ENCODE measurements at regions not wholly inside any gene's neighbourhood (a gene's known extent, or its start where the extent isn't known, plus 50 kb on each side); places are given as distances from the start of the nearest gene placed in this dataset.

DNA sequence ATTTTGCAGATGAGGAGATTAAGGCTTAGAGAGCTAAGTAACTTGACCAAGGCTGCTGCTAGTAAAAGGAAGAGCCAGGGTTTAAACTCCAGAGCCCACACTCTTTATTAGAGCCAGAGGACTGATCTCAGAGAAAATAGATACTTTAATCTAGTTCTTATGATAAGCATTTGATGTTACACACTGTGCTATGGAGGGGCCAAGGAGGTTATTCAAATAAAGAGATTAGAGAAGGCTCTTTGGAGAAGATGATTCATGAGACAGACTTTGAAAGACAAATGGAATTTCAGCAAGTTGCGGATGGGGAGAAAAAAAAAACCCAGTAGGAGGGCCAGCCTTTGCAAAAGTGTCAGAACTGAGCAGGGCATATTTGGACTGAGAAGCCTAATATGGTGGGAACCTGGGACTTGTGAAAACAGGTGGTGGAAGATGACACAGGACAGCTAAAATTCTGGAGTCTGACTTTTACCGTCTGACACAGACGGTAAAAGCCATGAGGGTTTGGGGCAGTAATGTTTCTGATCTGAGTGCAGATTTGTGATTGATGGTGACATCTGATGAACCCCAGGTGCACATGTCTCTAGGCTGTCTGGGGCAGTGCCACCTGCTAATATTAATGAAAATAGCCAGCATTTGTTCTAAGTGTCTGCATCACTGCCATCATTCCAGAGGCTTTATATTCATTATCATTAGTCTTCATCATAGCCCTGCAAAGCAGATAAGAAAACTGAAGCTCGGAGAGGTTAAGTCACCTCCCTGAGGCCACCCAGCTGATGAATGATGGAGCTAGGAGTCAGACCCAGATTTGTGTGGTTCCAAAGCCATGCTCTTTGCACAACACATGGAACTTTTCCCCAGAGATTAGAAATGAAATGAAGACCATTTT lies 65.3 kb upstream of the CXCL14 start:
- Mint-ChIP-seq H3K4me1 (no peaks in the 10 kb centered on the region), H3K27me3 (ENCODE audit: insufficient read depth, low read depth, poor library complexity) (peaks cover 5% of the 10 kb centered on the region)
- DNase-seq (ENCODE audit: low spot score) = no peak

GRCh38 chr5:135642934-135643333 lies 64.1 kb upstream of the CXCL14 start:
- H3K36me3 ChIP-seq (ENCODE audit: insufficient read depth) = no peaks in the 10 kb centered on the region
- H4K20me1 ChIP-seq (replicated peaks; ENCODE audit: insufficient read depth) = no peaks in the 10 kb centered on the region
- Mint-ChIP-seq H3K4me1 (no peaks in the 10 kb centered on the region), H3K27ac (no peak overlapping the region), H3K36me3 (ENCODE audit: low read depth) (no peaks in the 10 kb centered on the region), H3K27me3 (ENCODE audit: insufficient read depth, low read depth, poor library complexity) (peaks cover 5% of the 10 kb centered on the region), H3K9me3 (no peaks in the 10 kb centered on the region), H3K4me3 (no peak overlapping the region)
- no peak overlapping the region for H3K4me2 ChIP-seq
- no peak overlapping the region for H2AFZ ChIP-seq
- ATAC-seq (no peak), DNase-seq (ENCODE audit: low spot score) (no peak)
- H3K27me3 ChIP-seq (ENCODE audit: insufficient read depth) = no peaks in the 10 kb centered on the region
- H3K27ac ChIP-seq (ENCODE audit: low read depth) = no peak overlapping the region
- H3F3A ChIP-seq (replicated peaks; ENCODE audit: low read depth) = no peaks in the 10 kb centered on the region
- H3K79me2 ChIP-seq (replicated peaks; ENCODE audit: insufficient read depth) = no peaks in the 10 kb centered on the region
- H3K4me1 ChIP-seq (ENCODE audit: insufficient read depth) = no peaks in the 10 kb centered on the region
- no peak overlapping the region for H3K4me3 ChIP-seq
- 0 out of 2 replicates have a peak, but pooled peaks cover 8% of the 10 kb centered on the region for H3K9me2 ChIP-seq (ENCODE audit: insufficient read depth)
- no peak for TF ChIP-seq REST (IDR thresholded peaks at IDR 0.05; ENCODE audit: unreplicated experiment)
- no peak for TF ChIP-seq ZNF114 (CRISPR knock-in tag; IDR thresholded peaks at IDR 0.05)
- no peak for TF ChIP-seq EZH2 (IDR thresholded peaks at IDR 0.05; ENCODE audit: low read depth, unreplicated experiment)
- TF ChIP-seq CREB1 (CRISPR knock-in tag; IDR thresholded peaks at IDR 0.05; ENCODE audit: low read depth) = no peak
- no peak for TF ChIP-seq STAT1 (IDR thresholded peaks at IDR 0.05; ENCODE audit: unreplicated experiment)
- TF ChIP-seq NANOG (IDR thresholded peaks at IDR 0.05; ENCODE audit: borderline replicate concordance) = no peak
- no peak for TF ChIP-seq POLR2AphosphoS5 (IDR thresholded peaks at IDR 0.05; ENCODE audit: low read depth)
- no peak for TF ChIP-seq CTCF (conservative IDR thresholded peaks at IDR 0.05; ENCODE audit: low read depth in 2 of 2)

More for the DNA sequence above, 65.3 kb upstream of the CXCL14 start:
- no peaks in the 10 kb centered on the region for H4K20me1 ChIP-seq (replicated peaks; ENCODE audit: insufficient read depth)
- TF ChIP-seq STAT1 (IDR thresholded peaks at IDR 0.05; ENCODE audit: unreplicated experiment) (no peak), NANOG (IDR thresholded peaks at IDR 0.05; ENCODE audit: borderline replicate concordance) (no peak), CTCF (conservative IDR thresholded peaks at IDR 0.05; ENCODE audit: low read depth in 2 of 2) (no peak), EZH2phosphoT487 (IDR thresholded peaks at IDR 0.05; ENCODE audit: unreplicated experiment) (no peak), ETS1 (IDR thresholded peaks at IDR 0.05) (no peak), POLR2AphosphoS5 (IDR thresholded peaks at IDR 0.05; ENCODE audit: low read depth) (no peak)
- no peak overlapping the region for H3K4me3 Mint-ChIP-seq
- H3K9me2 ChIP-seq (ENCODE audit: insufficient read depth) = 0 out of 2 replicates have a peak, but pooled peaks cover 8% of the 10 kb centered on the region
- no peak overlapping the region for H3K27ac Mint-ChIP-seq
- no peaks in the 10 kb centered on the region for H3K36me3 Mint-ChIP-seq (ENCODE audit: low read depth)
- H3K27ac ChIP-seq (ENCODE audit: low read depth) = no peak overlapping the region
- no peak overlapping the region for H3K4me2 ChIP-seq
- no peaks in the 10 kb centered on the region for H3K9me3 Mint-ChIP-seq
- no peak overlapping the region for H2AFZ ChIP-seq
- H3K79me2 ChIP-seq (replicated peaks; ENCODE audit: insufficient read depth) = no peaks in the 10 kb centered on the region
- ATAC-seq = no peak
- H3K27me3 ChIP-seq (ENCODE audit: insufficient read depth) = no peaks in the 10 kb centered on the region
- H3K4me1 ChIP-seq (ENCODE audit: insufficient read depth) = no peaks in the 10 kb centered on the region
- H3F3A ChIP-seq (replicated peaks; ENCODE audit: low read depth) = no peaks in the 10 kb centered on the region
- H3K36me3 ChIP-seq (ENCODE audit: insufficient read depth) = no peaks in the 10 kb centered on the region
- no peak overlapping the region for H3K4me3 ChIP-seq
